T-helper 17 cell (primary cell): ENCODE measurements at regions not wholly inside any gene's neighbourhood (a gene's known extent, or its start where the extent isn't known, plus 50 kb on each side); places are given as distances from the start of the nearest gene placed in this dataset.

Experiments used
- ATAC-seq: fragments of 150-1000 bp; cut with Tn5 transposase; 2 replicates; pipeline ENCODE4 v1.10.0; 2021; ENCODE audit warnings: mild to moderate bottlenecking, moderate library complexity
- DNase-seq, 3 donors: peaks; one replicate each; pipeline versions ENCODE4 v3.0.0 to v3.0.0-alpha.2; 2020 to 2021
- H3K9me3 ChIP-seq: one replicate; pipeline ENCODE4 v1.7.0; 2013; ENCODE audit warnings: low read length, mild to moderate bottlenecking; ENCODE audit not compliant: control insufficient read depth, poor library complexity, severe bottlenecking
- H3K27ac Mint-ChIP-seq: one replicate; pipeline ENCODE4 v1.8.0; 2022; ENCODE audit warnings: mild to moderate bottlenecking, moderate library complexity, mixed read lengths
- H3K27me3 Mint-ChIP-seq: one replicate; pipeline ENCODE4 v1.8.0; 2022; ENCODE audit warnings: mixed read lengths
- H3K36me3 Mint-ChIP-seq: one replicate; pipeline ENCODE4 v1.8.0; 2022; ENCODE audit warnings: low read depth, mixed read lengths
- H3K4me1 Mint-ChIP-seq: one replicate; pipeline ENCODE4 v1.8.0; 2022; ENCODE audit warnings: mild to moderate bottlenecking, mixed read lengths
- H3K4me3 Mint-ChIP-seq: one replicate; pipeline ENCODE4 v1.8.0; 2022; ENCODE audit warnings: mild to moderate bottlenecking, moderate library complexity, mixed read lengths

DNA sequence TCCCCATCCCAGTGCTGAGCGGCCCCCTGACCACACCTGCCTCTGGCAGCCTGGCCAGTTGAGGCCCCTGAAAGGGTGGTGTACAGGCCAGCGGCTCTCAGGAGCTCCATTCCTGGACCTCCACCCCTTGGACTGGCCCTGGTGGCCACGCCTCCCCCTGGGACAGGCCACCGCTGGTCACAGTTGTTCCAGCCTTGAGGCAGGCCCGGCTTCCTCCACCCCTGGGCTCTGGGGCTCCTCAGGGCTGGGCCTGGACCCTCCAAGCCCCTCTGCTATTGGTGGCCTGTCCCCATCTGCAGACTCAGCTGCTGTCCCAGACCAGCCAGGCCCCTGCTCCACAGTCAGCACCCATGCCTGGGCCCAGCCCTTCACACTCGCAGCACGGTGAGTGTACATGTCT lies 93.2 kb upstream of the NKX1-1 start:
- no peak overlapping the region for H3K27ac Mint-ChIP-seq
- no peak overlapping the region for H3K4me3 Mint-ChIP-seq
- no peaks in the 10 kb centered on the region for H3K36me3 Mint-ChIP-seq
- ATAC-seq: no peak
- peak in 1 of 3 donors; percentile 3 for DNase-seq
- no peaks in the 10 kb centered on the region for H3K4me1 Mint-ChIP-seq
- peaks cover 7% of the 10 kb centered on the region for H3K27me3 Mint-ChIP-seq
- H3K9me3 ChIP-seq: no peaks in the 10 kb centered on the region

GRCh38 chr4:1497189-1497801 lies 91.1 kb upstream of the NKX1-1 start:
- no peak for ATAC-seq
- no peak overlapping the region for H3K27ac Mint-ChIP-seq
- H3K27me3 Mint-ChIP-seq: peaks cover 11% of the 10 kb centered on the region
- no peaks in the 10 kb centered on the region for H3K4me1 Mint-ChIP-seq
- no peaks in the 10 kb centered on the region for H3K36me3 Mint-ChIP-seq
- H3K4me3 Mint-ChIP-seq: no peak overlapping the region
- no peaks in the 10 kb centered on the region for H3K9me3 ChIP-seq
- DNase-seq: no peak

- H3K9me3 ChIP-seq: no peaks in the 10 kb centered on the region
- DNase-seq: peak in 2 of 3 donors; percentile 2 to 6
- ATAC-seq: no peak
- H3K4me1 Mint-ChIP-seq: no peaks in the 10 kb centered on the region
- H3K4me3 Mint-ChIP-seq: no peak overlapping the region
- H3K27ac Mint-ChIP-seq: no peak overlapping the region
- no peaks in the 10 kb centered on the region for H3K36me3 Mint-ChIP-seq
- H3K27me3 Mint-ChIP-seq: peaks cover 15% of the 10 kb centered on the region
Measured at GRCh38 chr4:1496116-1496642, 89.9 kb upstream of the NKX1-1 start.

GRCh38 chr4:1495416-1496115 lies 89.3 kb upstream of the NKX1-1 start:
- peaks cover 15% of the 10 kb centered on the region for H3K27me3 Mint-ChIP-seq
- H3K4me3 Mint-ChIP-seq: no peak overlapping the region
- H3K27ac Mint-ChIP-seq: no peak overlapping the region
- ATAC-seq (no peak), DNase-seq (peak in 2 of 3 donors; percentile 6)
- no peaks in the 10 kb centered on the region for H3K36me3 Mint-ChIP-seq
- H3K9me3 ChIP-seq: no peaks in the 10 kb centered on the region
- no peaks in the 10 kb centered on the region for H3K4me1 Mint-ChIP-seq

DNA sequence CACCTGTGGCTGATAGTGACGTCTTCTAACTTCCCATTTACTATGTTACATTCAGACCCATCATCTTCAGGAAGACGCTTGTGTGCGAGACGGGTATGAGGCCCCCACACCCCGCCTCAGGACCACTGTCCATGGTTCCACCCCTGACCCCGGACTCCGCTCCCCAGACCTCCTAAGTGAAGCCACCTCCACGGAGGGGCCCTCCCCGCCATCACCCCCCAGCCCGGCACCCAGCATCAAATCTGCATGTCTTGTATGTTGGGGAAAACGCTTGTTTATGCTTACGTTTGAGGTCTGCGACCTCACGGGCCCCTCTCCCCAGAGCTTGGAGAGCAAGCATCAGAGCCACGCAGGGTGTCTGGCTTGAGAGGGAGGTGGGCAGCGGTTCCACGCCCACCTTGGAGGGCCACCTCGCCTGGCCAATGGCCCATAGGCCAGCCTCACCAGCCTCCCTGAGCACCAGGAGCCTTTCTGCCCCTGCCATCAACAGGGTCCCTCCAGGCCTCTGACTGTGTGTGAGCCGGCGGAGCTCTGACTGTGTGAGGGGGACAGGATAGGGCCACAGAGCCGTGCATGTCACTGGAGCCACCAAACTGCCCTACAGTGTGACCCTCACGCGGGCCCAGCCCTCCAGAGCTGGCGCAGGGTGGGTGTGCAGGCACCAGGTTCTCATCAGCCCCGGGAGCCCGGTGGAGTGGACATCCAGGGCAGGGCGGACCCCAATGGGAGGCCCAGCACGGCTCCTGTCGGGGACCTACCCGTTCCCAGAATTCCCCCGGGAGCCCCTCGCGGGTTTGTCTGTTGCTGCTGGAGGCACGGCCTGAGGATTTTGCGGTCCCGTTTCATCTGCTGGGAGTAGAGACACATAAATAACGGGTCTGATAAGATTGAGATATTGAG lies 88.4 kb upstream of the NKX1-1 start:
- H3K36me3 Mint-ChIP-seq: no peaks in the 10 kb centered on the region
- ATAC-seq (no peak), DNase-seq (peak in 2 of 3 donors; percentile 2 to 4)
- no peak overlapping the region for H3K27ac Mint-ChIP-seq
- H3K4me3 Mint-ChIP-seq: no peak overlapping the region
- no peaks in the 10 kb centered on the region for H3K4me1 Mint-ChIP-seq
- H3K9me3 ChIP-seq: no peaks in the 10 kb centered on the region
- peaks cover 15% of the 10 kb centered on the region for H3K27me3 Mint-ChIP-seq

- Mint-ChIP-seq H3K27ac (no peak overlapping the region), H3K4me1 (no peaks in the 10 kb centered on the region), H3K27me3 (peaks cover 15% of the 10 kb centered on the region), H3K36me3 (no peaks in the 10 kb centered on the region), H3K4me3 (no peak overlapping the region)
- DNase-seq (peak in 2 of 3 donors; percentile 3 to 5), ATAC-seq (no peak)
- no peaks in the 10 kb centered on the region for H3K9me3 ChIP-seq
Measured at GRCh38 chr4:1493540-1494287, 87.5 kb upstream of the NKX1-1 start.

- ATAC-seq (no peak), DNase-seq (peak in 2 of 3 donors; percentile 4)
- peaks cover 15% of the 10 kb centered on the region for H3K27me3 Mint-ChIP-seq
- no peaks in the 10 kb centered on the region for H3K36me3 Mint-ChIP-seq
- no peak overlapping the region for H3K4me3 Mint-ChIP-seq
- no peak overlapping the region for H3K27ac Mint-ChIP-seq
- no peaks in the 10 kb centered on the region for H3K9me3 ChIP-seq
- no peaks in the 10 kb centered on the region for H3K4me1 Mint-ChIP-seq
Measured at GRCh38 chr4:1492651-1493539, 86.7 kb upstream of the NKX1-1 start.

DNA sequence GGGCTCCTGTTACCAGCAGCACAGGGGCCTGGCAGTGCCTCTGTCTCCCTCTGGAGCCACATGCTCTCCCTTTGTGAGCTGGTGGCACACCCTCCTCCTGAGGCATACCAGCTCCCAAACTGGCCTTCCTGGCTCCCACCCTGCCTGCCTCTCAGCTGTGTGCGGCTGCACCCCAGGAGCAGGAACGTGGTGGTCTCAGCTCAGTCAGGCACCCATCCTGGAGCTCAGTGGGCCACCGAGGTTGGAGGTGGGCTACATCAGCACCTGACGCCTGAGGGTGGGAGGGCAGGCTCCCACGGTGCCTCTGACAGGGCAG lies 85.9 kb upstream of the NKX1-1 start:
- H3K4me3 Mint-ChIP-seq: no peak overlapping the region
- H3K9me3 ChIP-seq: no peaks in the 10 kb centered on the region
- no peaks in the 10 kb centered on the region for H3K36me3 Mint-ChIP-seq
- ATAC-seq (no peak), DNase-seq (no peak)
- no peak overlapping the region for H3K27ac Mint-ChIP-seq
- no peaks in the 10 kb centered on the region for H3K4me1 Mint-ChIP-seq
- peaks cover 15% of the 10 kb centered on the region for H3K27me3 Mint-ChIP-seq

DNA sequence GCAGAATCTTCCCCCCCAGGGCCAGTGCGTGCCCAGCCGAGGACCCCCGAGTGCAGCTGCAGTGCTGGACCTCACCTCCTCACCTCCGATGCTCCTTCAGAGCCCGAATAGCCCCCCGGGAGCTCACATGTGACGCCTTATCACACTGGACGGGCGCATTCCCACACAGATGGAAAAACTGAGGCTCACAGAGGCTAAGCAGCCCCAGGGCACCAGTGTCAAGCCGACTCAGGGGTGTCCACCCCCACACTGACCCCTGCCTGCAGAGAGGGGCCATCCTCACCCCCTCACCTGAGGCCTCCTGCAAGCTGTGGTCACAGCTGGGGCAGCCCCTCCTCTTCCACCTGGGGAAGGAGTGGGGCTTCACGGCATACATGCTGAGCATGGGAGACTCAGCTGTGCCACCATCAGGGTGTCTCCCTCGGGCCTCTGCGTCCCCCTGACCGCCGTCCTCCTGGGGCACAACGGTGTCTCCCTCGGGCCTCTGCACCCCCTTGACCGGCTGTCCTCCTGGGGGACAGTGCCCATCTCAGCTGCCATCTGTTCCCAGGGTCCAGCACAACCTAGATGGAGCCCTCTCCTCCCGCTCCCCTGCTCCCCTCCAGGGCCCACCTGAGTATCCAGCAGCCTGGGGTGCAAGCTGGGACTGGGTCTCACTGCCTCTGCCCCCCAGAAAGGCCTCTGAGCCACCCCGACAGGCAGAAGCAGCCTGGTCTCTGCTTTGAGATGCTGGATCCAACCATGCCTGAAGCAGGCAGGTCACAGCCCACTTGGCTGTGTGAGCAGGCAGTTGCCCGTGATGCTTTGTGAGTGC lies 85.3 kb upstream of the NKX1-1 start:
- Mint-ChIP-seq H3K27me3 (peaks cover 15% of the 10 kb centered on the region), H3K27ac (no peak overlapping the region), H3K36me3 (no peaks in the 10 kb centered on the region), H3K4me3 (no peak overlapping the region), H3K4me1 (no peaks in the 10 kb centered on the region)
- ATAC-seq (no peak), DNase-seq (peak in 1 of 3 donors; percentile 7)
- no peaks in the 10 kb centered on the region for H3K9me3 ChIP-seq

GRCh38 chr4:1490654-1491327 lies 84.5 kb upstream of the NKX1-1 start:
- ATAC-seq: no peak
- Mint-ChIP-seq H3K4me3 (no peak overlapping the region), H3K4me1 (no peaks in the 10 kb centered on the region), H3K27ac (no peak overlapping the region), H3K36me3 (no peaks in the 10 kb centered on the region), H3K27me3 (peaks cover 15% of the 10 kb centered on the region)
- H3K9me3 ChIP-seq: no peaks in the 10 kb centered on the region
- peak in 1 of 3 donors; percentile 4 for DNase-seq

DNA sequence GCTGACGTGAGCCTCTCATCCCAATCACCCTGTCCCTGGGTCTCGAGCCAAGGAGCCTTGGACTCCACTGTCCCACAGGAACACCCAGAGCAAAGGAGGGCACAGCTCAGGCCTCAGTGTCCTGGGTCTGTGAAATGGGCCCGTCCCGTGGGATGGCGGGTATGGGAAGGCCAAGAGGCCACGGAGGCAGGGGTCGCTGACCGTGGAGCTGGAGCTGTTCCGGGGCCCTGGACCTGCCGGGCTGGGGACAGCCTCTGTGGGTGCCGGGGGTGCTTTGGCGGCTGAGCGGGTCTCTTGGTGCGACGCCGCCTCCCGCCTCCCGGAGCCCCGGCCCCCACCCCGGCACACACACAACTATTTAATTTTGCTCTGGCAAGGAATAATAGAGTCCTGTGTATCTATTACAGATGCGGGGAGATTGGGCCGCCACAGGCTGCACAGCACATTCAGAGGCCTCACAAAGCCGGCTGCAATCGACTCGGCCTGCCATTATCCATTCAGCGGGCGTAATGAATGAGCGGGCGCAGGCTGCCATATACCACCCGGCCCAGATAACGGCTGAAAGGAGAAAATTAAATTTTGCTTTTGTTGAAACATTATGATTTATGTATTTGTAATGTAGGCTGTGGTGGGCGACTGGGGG lies 83.9 kb upstream of the NKX1-1 start:
- Mint-ChIP-seq H3K27ac (no peak overlapping the region), H3K4me1 (no peaks in the 10 kb centered on the region), H3K36me3 (no peaks in the 10 kb centered on the region), H3K27me3 (peaks cover 15% of the 10 kb centered on the region), H3K4me3 (no peak overlapping the region)
- no peaks in the 10 kb centered on the region for H3K9me3 ChIP-seq
- ATAC-seq (no peak), DNase-seq (peak in 1 of 3 donors; percentile 4)
